ENCODE measurements at regions not wholly inside any gene's neighbourhood (a gene's known extent, or its start where the extent isn't known, plus 50 kb on each side); places are given as distances from the start of the nearest gene placed in this dataset.

- FAIRE-seq (no peak), DNase-seq (ENCODE audit: low read depth, low spot score) (no peak)
- Histone ChIP-seq H3K79me2 (ENCODE audit: control insufficient read depth, insufficient read depth, low read length) (no peaks in the 10 kb centered on the region), H3K36me3 (ENCODE audit: control insufficient read depth in 2 of 2, extremely low read depth in 1 of 2, insufficient read depth in 2 of 2, low read length in 2 of 2) (no peaks in the 10 kb centered on the region), H3K4me3 (ENCODE audit: control insufficient read depth in 2 of 3, extremely low read depth in 1 of 3, insufficient read depth in 2 of 3, low read depth in 1 of 3, low read length in 3 of 3) (no peak overlapping the region), H3K27me3 (ENCODE audit: control insufficient read depth, extremely low read depth, insufficient read depth, low read length) (no peaks in the 10 kb centered on the region), H3K4me1 (ENCODE audit: control insufficient read depth, extremely low read depth, insufficient read depth, low read length) (no peaks in the 10 kb centered on the region), H4K20me1 (ENCODE audit: control insufficient read depth, extremely low read depth, insufficient read depth, low read length) (no peaks in the 10 kb centered on the region), H3K9ac (ENCODE audit: control insufficient read depth, extremely low read depth, insufficient read depth, low read length) (no peak overlapping the region), H2AFZ (ENCODE audit: control insufficient read depth, low read length) (no peak overlapping the region), H3K9me1 (ENCODE audit: control insufficient read depth, extremely low read depth, insufficient read depth, low read length) (no peaks in the 10 kb centered on the region), H3K4me2 (ENCODE audit: control insufficient read depth, extremely low read depth, insufficient read depth, low read depth, low read length) (no peak overlapping the region), H3K27ac (ENCODE audit: control insufficient read depth, insufficient read depth, low read length) (no peak overlapping the region), H3K9me3 (ENCODE audit: control insufficient read depth, low read depth, low read length) (no peaks in the 10 kb centered on the region)
- dilution Hi-C loops (cut with MboI; ENCODE audit: extremely low pct_ligation_motif_present, low sequenced_read_pairs) = no loop called here
- TF ChIP-seq EZH2 (IDR thresholded peaks at IDR 0.05; ENCODE audit: low read length) = no peak
- TF ChIP-seq CTCF (optimal IDR thresholded peaks at IDR 0.05 in 1 of 3, IDR thresholded peaks at IDR 0.05 in 1 of 3, conservative IDR thresholded peaks at IDR 0.05 in 1 of 3; ENCODE audit: extremely low read depth in 1 of 3, insufficient read depth in 2 of 3, low read length in 3 of 3) = no peak
Measured at GRCh38 chr6:155717374-155717773, 261.7 kb upstream of the NOX3 start.

- no peak overlapping the region for H3K9ac ChIP-seq (ENCODE audit: control insufficient read depth, extremely low read depth, insufficient read depth, low read length)
- dilution Hi-C loops (cut with MboI; ENCODE audit: extremely low pct_ligation_motif_present, low sequenced_read_pairs) = no loop called here
- H3K9me1 ChIP-seq (ENCODE audit: control insufficient read depth, extremely low read depth, insufficient read depth, low read length) = no peaks in the 10 kb centered on the region
- H3K36me3 ChIP-seq (ENCODE audit: control insufficient read depth in 2 of 2, extremely low read depth in 1 of 2, insufficient read depth in 2 of 2, low read length in 2 of 2) = no peaks in the 10 kb centered on the region
- no peak overlapping the region for H3K27ac ChIP-seq (ENCODE audit: control insufficient read depth, insufficient read depth, low read length)
- H3K4me1 ChIP-seq (ENCODE audit: control insufficient read depth, extremely low read depth, insufficient read depth, low read length) = no peaks in the 10 kb centered on the region
- no peaks in the 10 kb centered on the region for H3K27me3 ChIP-seq (ENCODE audit: control insufficient read depth, extremely low read depth, insufficient read depth, low read length)
- H3K4me3 ChIP-seq (ENCODE audit: control insufficient read depth in 2 of 3, extremely low read depth in 1 of 3, insufficient read depth in 2 of 3, low read depth in 1 of 3, low read length in 3 of 3) = no peak overlapping the region
- no peaks in the 10 kb centered on the region for H4K20me1 ChIP-seq (ENCODE audit: control insufficient read depth, extremely low read depth, insufficient read depth, low read length)
- no peak for FAIRE-seq
- no peaks in the 10 kb centered on the region for H3K9me3 ChIP-seq (ENCODE audit: control insufficient read depth, low read depth, low read length)
- no peak overlapping the region for H2AFZ ChIP-seq (ENCODE audit: control insufficient read depth, low read length)
- TF ChIP-seq EZH2 (IDR thresholded peaks at IDR 0.05; ENCODE audit: low read length) = no peak
- no peak for TF ChIP-seq CTCF (optimal IDR thresholded peaks at IDR 0.05 in 1 of 3, IDR thresholded peaks at IDR 0.05 in 1 of 3, conservative IDR thresholded peaks at IDR 0.05 in 1 of 3; ENCODE audit: extremely low read depth in 1 of 3, insufficient read depth in 2 of 3, low read length in 3 of 3)
- no peak for DNase-seq (ENCODE audit: low read depth, low spot score)
- no peaks in the 10 kb centered on the region for H3K79me2 ChIP-seq (ENCODE audit: control insufficient read depth, insufficient read depth, low read length)
- no peak overlapping the region for H3K4me2 ChIP-seq (ENCODE audit: control insufficient read depth, extremely low read depth, insufficient read depth, low read depth, low read length)
Measured at GRCh38 chr6:155710704-155711103, 255.1 kb upstream of the NOX3 start.

Measured in keratinocyte (primary cell).